Trophoblast cell (in vitro differentiated cells and primary cell): ENCODE measurements at regions not wholly inside any gene's neighbourhood (a gene's known extent, or its start where the extent isn't known, plus 50 kb on each side); places are given as distances from the start of the nearest gene placed in this dataset.

Source experiments
- DNase-seq, 2 donors: peaks; one replicate each; pipeline ENCODE4 v3.0.0-alpha.2; 2016
- H2AFZ ChIP-seq: 2 replicates; pipeline ENCODE4 v1.6.1; 2013; ENCODE audit warnings: low read length, moderate library complexity, mild to moderate bottlenecking; ENCODE audit not compliant: insufficient read depth, poor library complexity
- H2AK5ac ChIP-seq: 2 replicates; pipeline ENCODE4 v1.6.1; 2013; ENCODE audit warnings: mild to moderate bottlenecking, low read length
- H2BK120ac ChIP-seq: 2 replicates; pipeline ENCODE4 v1.6.1; 2013; ENCODE audit warnings: low read length, mild to moderate bottlenecking, moderate library complexity; ENCODE audit not compliant: insufficient read depth, poor library complexity
- H2BK12ac ChIP-seq: 2 replicates; pipeline ENCODE4 v1.6.1; 2013; ENCODE audit warnings: mild to moderate bottlenecking, low read length, moderate library complexity
- H2BK5ac ChIP-seq: 2 replicates; pipeline ENCODE4 v1.6.1; 2013; ENCODE audit warnings: low read length, low read depth, moderate library complexity, mild to moderate bottlenecking; ENCODE audit not compliant: poor library complexity
- H3K14ac ChIP-seq: 2 replicates; pipeline ENCODE4 v1.6.1; 2013; ENCODE audit warnings: mild to moderate bottlenecking, low read length
- H3K18ac ChIP-seq: 2 replicates; pipeline ENCODE4 v1.6.1; 2013; ENCODE audit warnings: mild to moderate bottlenecking, low read length
- H3K23ac ChIP-seq: 2 replicates; pipeline ENCODE4 v1.6.1; 2013; ENCODE audit warnings: low read length
- H3K27ac ChIP-seq: 2 replicates; pipeline ENCODE4 v1.5.1; 2013; ENCODE audit warnings: low read depth, mild to moderate bottlenecking, inconsistent platforms, low read length, moderate library complexity
- H3K27me3 ChIP-seq: 2 replicates; pipeline ENCODE4 v1.6.1; 2013; ENCODE audit warnings: inconsistent platforms, mild to moderate bottlenecking, low read length, moderate library complexity; ENCODE audit not compliant: insufficient read depth
- H3K36me3 ChIP-seq, 2 experiments: 1 replicate in 1 of 2; 2 replicates in 1 of 2; pipeline ENCODE4 v1.6.1; 2013; ENCODE audit warnings: low read length in 2 of 2, mild to moderate bottlenecking in 2 of 2, moderate library complexity in 1 of 2; ENCODE audit not compliant: insufficient read depth in 2 of 2, control insufficient read depth in 1 of 2
- H3K4ac ChIP-seq: 2 replicates; pipeline ENCODE4 v1.6.1; 2013; ENCODE audit warnings: low read depth, mild to moderate bottlenecking, low read length, moderate library complexity
- H3K4me1 ChIP-seq, 2 experiments: 1 replicate in 1 of 2; 2 replicates in 1 of 2; pipeline ENCODE4 v1.6.1; 2013; ENCODE audit warnings: low read length in 2 of 2, mild to moderate bottlenecking in 2 of 2, moderate library complexity in 1 of 2; ENCODE audit not compliant: insufficient read depth in 2 of 2, control insufficient read depth in 1 of 2
- H3K4me2 ChIP-seq: 2 replicates; pipeline ENCODE4 v1.6.1; 2013; ENCODE audit warnings: inconsistent platforms, mild to moderate bottlenecking, low read length, moderate library complexity
- H3K4me3 ChIP-seq: 2 replicates; pipeline ENCODE4 v1.5.1; 2013; ENCODE audit warnings: mild to moderate bottlenecking, low read depth, low read length, inconsistent platforms
- H3K79me1 ChIP-seq: one replicate; pipeline ENCODE4 v1.6.1; 2013; ENCODE audit warnings: low read length
- H3K79me2 ChIP-seq: 2 replicates; pipeline ENCODE4 v1.6.1; 2013; ENCODE audit warnings: low read length, mild to moderate bottlenecking; ENCODE audit not compliant: control insufficient read depth, insufficient read depth, poor library complexity
- H3K9ac ChIP-seq: 2 replicates; pipeline ENCODE4 v1.6.1; 2013; ENCODE audit warnings: mild to moderate bottlenecking, low read length
- H3K9me3 ChIP-seq: 2 replicates; pipeline ENCODE4 v1.6.1; 2013; ENCODE audit warnings: low read depth, mild to moderate bottlenecking, control low read depth, inconsistent platforms, low read length; ENCODE audit not compliant: insufficient read depth
- H4K12ac ChIP-seq: 2 replicates; pipeline ENCODE4 v1.6.1; 2013; ENCODE audit warnings: low read depth, mild to moderate bottlenecking, low read length, moderate library complexity
- H4K8ac ChIP-seq: 2 replicates; pipeline ENCODE4 v1.6.1; 2013; ENCODE audit warnings: low read depth, mild to moderate bottlenecking, low read length, moderate library complexity
- H4K91ac ChIP-seq: one replicate; pipeline ENCODE4 v1.6.1; 2013; ENCODE audit warnings: low read depth, mild to moderate bottlenecking, low read length, moderate library complexity
- WGBS: extraction: QIAGEN DNeasy Blood & Tissue Kit; methylation state at CpG from one replicate; pipeline ENCODE4 v1.1.7; 2013; ENCODE audit warnings: missing lambda C conversion rate; ENCODE audit not compliant: insufficient read length, insufficient coverage; ENCODE audit errors: extremely low coverage; 5-methylcytosine and 5-hydroxymethylcytosine counted together

DNA sequence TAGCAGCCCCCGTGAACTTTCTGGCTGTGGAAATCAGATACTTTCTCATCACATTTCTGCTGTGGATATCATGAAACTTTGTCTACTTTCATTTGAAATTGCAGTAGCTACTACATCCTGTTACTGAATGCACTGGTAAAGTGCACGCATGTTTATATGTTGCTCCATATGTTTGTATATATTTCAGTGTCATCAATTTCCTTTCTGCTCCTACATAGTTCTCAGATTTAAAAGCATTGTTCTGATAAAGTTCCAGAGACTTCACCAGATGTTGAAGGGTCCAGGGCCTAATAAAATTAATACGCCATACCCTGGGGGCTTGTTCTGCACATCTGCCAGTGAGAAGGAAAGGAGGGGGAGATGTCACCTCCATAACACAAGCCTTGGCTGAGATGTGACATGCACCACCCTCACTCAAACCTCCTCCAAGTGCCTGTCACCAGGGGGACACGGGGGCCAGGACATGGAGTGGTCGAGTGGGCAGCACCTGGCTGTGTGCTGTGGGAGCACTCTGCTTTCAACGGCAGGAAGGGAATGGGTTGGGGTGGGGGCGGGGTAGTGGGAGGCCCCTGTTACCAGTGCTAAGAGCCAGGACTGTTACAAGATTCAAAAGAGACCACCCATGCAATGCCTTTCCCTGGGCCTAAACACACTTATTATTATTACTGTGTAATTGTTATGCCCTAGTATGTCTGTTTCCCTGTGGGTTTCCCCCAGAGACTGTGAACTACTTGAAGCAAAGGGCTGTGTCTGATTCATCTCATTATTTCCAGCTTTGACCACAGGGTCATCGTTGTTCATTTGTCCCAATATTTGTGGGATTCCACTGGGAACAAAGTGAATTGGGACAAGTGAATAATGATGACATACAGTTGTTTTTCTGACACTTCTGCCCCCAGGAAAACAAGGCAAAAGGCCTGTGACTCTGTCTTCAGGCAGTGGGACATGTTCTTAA lies 193.4 kb downstream of the FOXL1 start:
- Histone ChIP-seq H3K23ac (no peak overlapping the region), H3K9me3 (no peaks in the 10 kb centered on the region), H3K79me1 (no peaks in the 10 kb centered on the region), H4K8ac (no peak overlapping the region), H3K18ac (no peak overlapping the region), H3K36me3 (no peaks in the 10 kb centered on the region), H3K9ac (no peak overlapping the region), H2AK5ac (no peak overlapping the region), H3K14ac (no peak overlapping the region), H2BK120ac (no peak overlapping the region), H3K4me3 (no peak overlapping the region), H2AFZ (no peak overlapping the region), H3K79me2 (no peaks in the 10 kb centered on the region), H3K4me1 (peaks cover 0 to 5% of the 10 kb centered on the region in 2 experiments), H4K91ac (no peak overlapping the region), H3K27me3 (no peaks in the 10 kb centered on the region), H3K4me2 (no peak overlapping the region), H4K12ac (no peak overlapping the region), H2BK5ac (no peak overlapping the region), H3K27ac (no peak overlapping the region), H3K4ac (no peak overlapping the region), H2BK12ac (no peak overlapping the region)
- DNase-seq, result no peak
- no CpG with 5 or more reads among the region's 8 CpGs for WGBS

DNA sequence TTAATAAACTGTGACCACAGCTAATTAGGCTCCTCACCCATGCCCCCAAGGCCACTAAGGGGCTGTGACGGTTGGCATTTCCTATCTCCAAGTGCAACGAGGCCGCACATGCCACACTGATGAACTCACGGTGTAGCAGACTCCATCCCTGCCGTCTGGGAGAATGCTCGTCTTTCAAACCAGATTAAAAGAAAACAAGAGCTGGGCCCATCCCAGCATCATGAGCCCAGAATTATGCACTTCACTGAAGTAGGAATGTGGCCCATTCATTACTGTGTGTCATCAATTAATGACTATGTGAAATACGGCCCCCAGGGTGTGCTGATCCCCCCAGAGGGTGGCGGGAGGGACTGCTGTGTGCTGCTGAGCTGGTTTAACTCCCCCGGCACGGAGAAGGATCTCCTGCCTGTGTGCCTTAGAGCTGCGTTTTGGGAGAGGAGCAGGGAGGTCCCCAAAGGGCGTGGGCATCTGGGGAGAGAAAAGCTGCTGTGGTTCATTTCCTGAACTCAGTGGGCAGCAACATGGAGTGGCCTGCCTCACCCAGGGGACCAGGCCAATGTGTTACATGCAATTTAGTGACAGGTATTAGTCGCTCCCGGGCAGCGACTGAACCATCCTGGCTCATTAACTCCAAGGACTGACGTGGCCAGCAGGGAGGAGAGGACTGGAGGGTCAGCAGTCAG lies 194.5 kb downstream of the FOXL1 start:
- no peak overlapping the region for H3K4me3 ChIP-seq
- H2AK5ac ChIP-seq, result no peak overlapping the region
- H2BK12ac ChIP-seq, result no peak overlapping the region
- H3K4me2 ChIP-seq, result no peak overlapping the region
- WGBS, result no CpG with 5 or more reads among the region's 16 CpGs
- no peak overlapping the region for H4K91ac ChIP-seq
- H2BK120ac ChIP-seq, result no peak overlapping the region
- H3K27ac ChIP-seq, result no peak overlapping the region
- no peak for DNase-seq
- no peak overlapping the region for H3K23ac ChIP-seq
- no peak overlapping the region for H2BK5ac ChIP-seq
- peaks cover 0 to 5% of the 10 kb centered on the region in 2 experiments for H3K4me1 ChIP-seq
- no peak overlapping the region for H4K8ac ChIP-seq
- H3K18ac ChIP-seq, result no peak overlapping the region
- no peaks in the 10 kb centered on the region for H3K27me3 ChIP-seq
- no peaks in the 10 kb centered on the region for H3K9me3 ChIP-seq
- H3K14ac ChIP-seq, result no peak overlapping the region
- H3K9ac ChIP-seq, result no peak overlapping the region
- no peak overlapping the region for H3K4ac ChIP-seq
- no peaks in the 10 kb centered on the region for H3K79me2 ChIP-seq
- H3K79me1 ChIP-seq, result no peaks in the 10 kb centered on the region
- H3K36me3 ChIP-seq, result no peaks in the 10 kb centered on the region
- no peak overlapping the region for H4K12ac ChIP-seq
- no peak overlapping the region for H2AFZ ChIP-seq

DNA sequence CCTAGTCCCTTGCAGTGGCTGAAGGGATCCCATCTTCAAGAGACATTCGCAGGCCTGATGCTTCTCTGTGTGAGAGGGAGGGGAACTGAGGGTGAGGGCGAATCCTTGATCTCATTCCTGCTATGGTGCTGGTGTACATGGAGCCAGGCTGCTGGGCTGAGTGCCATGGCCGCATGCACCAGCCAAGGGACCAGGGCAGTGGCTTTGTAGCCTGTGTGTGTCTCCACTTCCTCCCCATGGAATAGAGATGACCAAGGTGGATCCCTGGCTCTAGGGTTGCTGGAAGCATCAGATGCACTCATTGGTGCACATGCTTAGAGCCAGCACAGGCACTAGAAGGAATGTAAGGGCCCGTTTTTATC lies 195.0 kb downstream of the FOXL1 start:
- H4K8ac ChIP-seq, result no peak overlapping the region
- no peak for DNase-seq
- H2AK5ac ChIP-seq, result no peak overlapping the region
- no peak overlapping the region for H2BK120ac ChIP-seq
- no peak overlapping the region for H3K18ac ChIP-seq
- WGBS, result no CpG with 5 or more reads among the region's 4 CpGs
- no peaks in the 10 kb centered on the region for H3K27me3 ChIP-seq
- H4K12ac ChIP-seq, result no peak overlapping the region
- H2BK5ac ChIP-seq, result no peak overlapping the region
- H3K79me1 ChIP-seq, result no peaks in the 10 kb centered on the region
- no peak overlapping the region for H3K23ac ChIP-seq
- no peaks in the 10 kb centered on the region for H3K9me3 ChIP-seq
- H2BK12ac ChIP-seq, result no peak overlapping the region
- H3K4me3 ChIP-seq, result no peak overlapping the region
- no peak overlapping the region for H3K4ac ChIP-seq
- H3K9ac ChIP-seq, result no peak overlapping the region
- H3K4me2 ChIP-seq, result no peak overlapping the region
- no peaks in the 10 kb centered on the region for H3K79me2 ChIP-seq
- H2AFZ ChIP-seq, result no peak overlapping the region
- H3K14ac ChIP-seq, result no peak overlapping the region
- H3K4me1 ChIP-seq, result peaks cover 0 to 5% of the 10 kb centered on the region in 2 experiments
- no peak overlapping the region for H3K27ac ChIP-seq
- H4K91ac ChIP-seq, result no peak overlapping the region
- no peaks in the 10 kb centered on the region for H3K36me3 ChIP-seq

DNA sequence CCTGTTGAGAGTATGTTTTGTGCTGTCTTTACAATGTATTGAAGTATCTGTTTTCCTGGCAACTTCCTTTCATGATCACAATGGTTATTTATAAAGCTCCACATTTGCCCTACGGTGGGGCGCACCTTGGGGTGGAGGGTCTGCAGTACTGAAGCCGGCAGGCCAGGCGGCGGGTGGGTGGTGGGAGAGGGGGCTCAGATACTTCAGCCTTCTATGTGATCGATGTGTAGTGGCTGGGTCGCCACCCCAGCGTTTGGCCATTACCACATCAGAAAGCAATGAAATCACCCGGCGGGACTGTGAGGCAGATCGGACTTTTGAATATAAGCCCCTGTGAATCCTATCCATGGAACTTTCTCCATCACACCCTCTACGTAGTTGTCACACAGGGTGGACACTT lies 196.6 kb downstream of the FOXL1 start:
- Histone ChIP-seq H2BK120ac (no peak overlapping the region), H3K79me1 (no peaks in the 10 kb centered on the region), H2AFZ (no peak overlapping the region), H3K4ac (no peak overlapping the region), H4K8ac (no peak overlapping the region), H3K9me3 (no peaks in the 10 kb centered on the region), H4K12ac (no peak overlapping the region), H3K23ac (no peak overlapping the region), H3K4me3 (no peak overlapping the region), H3K36me3 (no peaks in the 10 kb centered on the region), H3K18ac (no peak overlapping the region), H2BK5ac (no peak overlapping the region), H2BK12ac (no peak overlapping the region), H3K27me3 (no peaks in the 10 kb centered on the region), H3K4me1 (peaks cover 0 to 5% of the 10 kb centered on the region in 2 experiments), H2AK5ac (no peak overlapping the region), H3K79me2 (no peaks in the 10 kb centered on the region), H4K91ac (no peak overlapping the region), H3K9ac (no peak overlapping the region), H3K14ac (no peak overlapping the region), H3K4me2 (no peak overlapping the region), H3K27ac (no peak overlapping the region)
- WGBS, result no CpG with 5 or more reads among the region's 12 CpGs
- no peak for DNase-seq
